Aorta (tissue), 5 donors: ENCODE measurements at regions not wholly inside any gene's neighbourhood (a gene's known extent, or its start where the extent isn't known, plus 50 kb on each side); places are given as distances from the start of the nearest gene placed in this dataset.
A peak's percentile ranks its signal among the peaks of the same experiment; 100 is the strongest.

ENCODE experiments used
- ATAC-seq: fragments of 200-7000 bp; cut with Tn5 transposase; one replicate; pipeline ENCODE4 v1.9.1; 2022; ENCODE audit warnings: moderate library complexity; ENCODE audit not compliant: low FRiP score
- DNase-seq, 2 donors: peaks; one replicate each; pipeline ENCODE4 v3.0.0-alpha.2; 2020
- H3K27ac ChIP-seq, 2 donors: one replicate each; pipeline ENCODE4 v1.5.1; 2013; ENCODE audit warnings: low read length in 2 of 2, mild to moderate bottlenecking in 2 of 2, moderate library complexity in 2 of 2, control low read depth in 1 of 2, inconsistent platforms in 1 of 2, low read depth in 1 of 2
- H3K27me3 ChIP-seq, 2 donors: one replicate each; pipeline ENCODE4 v1.6.1; 2013; ENCODE audit warnings: control low read depth in 1 of 2, low read length in 1 of 2, mild to moderate bottlenecking in 1 of 2, moderate library complexity in 1 of 2; ENCODE audit not compliant: insufficient read depth in 2 of 2, control insufficient read depth in 1 of 2
- H3K36me3 ChIP-seq, 2 donors: one replicate each; pipeline ENCODE4 v1.6.1; 2013; ENCODE audit warnings: control low read depth in 1 of 2, low read length in 1 of 2, mild to moderate bottlenecking in 1 of 2; ENCODE audit not compliant: insufficient read depth in 2 of 2, control insufficient read depth in 1 of 2
- H3K4me1 ChIP-seq, 2 donors: one replicate each; pipeline ENCODE4 v1.6.1; 2013; ENCODE audit warnings: low read length in 2 of 2, control low read depth in 1 of 2, mild to moderate bottlenecking in 1 of 2, moderate library complexity in 1 of 2; ENCODE audit not compliant: insufficient read depth in 2 of 2, control insufficient read depth in 1 of 2
- H3K4me3 ChIP-seq, 2 donors: one replicate each; pipeline ENCODE4 v1.5.1; 2013; ENCODE audit warnings: low read length in 2 of 2, control low read depth in 1 of 2, mild to moderate bottlenecking in 1 of 2
- H3K9me3 ChIP-seq: one replicate; pipeline ENCODE4 v1.6.1; 2013; ENCODE audit warnings: mild to moderate bottlenecking, low read length; ENCODE audit not compliant: control insufficient read depth
- WGBS, 2 donors: extraction: QIAGEN DNeasy Blood & Tissue Kit; methylation state at CpG; one replicate each; pipeline ENCODE4 v1.1.7; 2013; 5-methylcytosine and 5-hydroxymethylcytosine counted together
- intact Hi-C, 2 donors: fragments of 100-400 bp; cut with DNase I; formaldehyde crosslinking; loops; one replicate each; pipeline versions ENCODE4 v1.14.2 to v1.15.0; 2022
- donor health status: healthy with polysubstance abuse.
- donor health status: Bipolar disorder and iron deficiency.
- donor health status: DM: no; HTN: no; CAD: no.
- donor health status: DM: no; HTN: no; CAD: no.
- donor health status: DM: yes; HTN: yes; CAD: no.

DNA sequence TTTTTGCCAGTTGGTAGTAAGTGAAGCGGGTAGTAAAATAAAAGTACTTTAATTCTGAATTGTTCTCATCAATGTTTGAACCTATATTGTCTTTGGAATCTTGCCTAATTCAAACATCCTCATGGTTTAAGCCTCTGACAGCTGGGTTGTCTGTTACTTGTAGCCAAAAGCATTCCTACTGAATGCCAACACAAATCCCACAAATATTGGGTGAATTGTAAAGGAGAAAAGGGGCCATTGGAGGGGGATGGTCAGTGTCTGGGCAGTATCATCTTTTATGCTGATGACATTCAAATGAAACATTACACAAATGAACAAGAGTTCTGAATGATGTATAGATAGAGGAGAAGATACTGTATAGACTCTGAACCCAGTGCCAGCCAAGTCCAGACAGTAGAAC lies 309.5 kb downstream of the OSTF1 start:
- H3K36me3 ChIP-seq = no peaks in the 10 kb centered on the region
- ATAC-seq (no peak), DNase-seq (no peak)
- 98 to 100% methylated on average over 1 of the region's 1 CpG for WGBS, 2 donors
- intact Hi-C loops = no loop called here
- H3K4me1 ChIP-seq = peaks cover 2 to 4% of the 10 kb centered on the region in 2 donors
- no peak overlapping the region for H3K27ac ChIP-seq
- no peaks in the 10 kb centered on the region for H3K27me3 ChIP-seq
- no peaks in the 10 kb centered on the region for H3K9me3 ChIP-seq
- no peak overlapping the region for H3K4me3 ChIP-seq

DNA sequence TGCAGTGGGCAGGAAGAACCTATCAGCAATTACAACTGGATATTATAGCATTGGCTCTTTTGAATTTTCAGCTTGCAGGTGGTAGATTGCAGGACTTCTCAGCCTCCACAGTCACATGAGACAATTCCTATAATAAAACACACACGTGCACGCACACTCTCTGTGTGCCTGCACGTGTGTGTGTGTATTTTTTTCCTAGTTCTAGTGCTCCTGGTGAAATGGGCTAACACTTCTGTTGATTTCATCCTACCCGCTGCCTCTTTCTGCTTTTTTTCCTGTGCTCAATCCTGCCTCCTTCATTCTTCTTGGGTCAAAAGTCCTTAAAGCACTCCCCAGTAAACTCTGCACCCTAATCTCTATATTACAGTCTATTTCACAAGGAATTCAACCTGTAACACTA lies 320.1 kb downstream of the OSTF1 start:
- DNase-seq (no peak), ATAC-seq (no peak)
- intact Hi-C loops = loop anchor here in 1 of 2 donors (5.0 kb wide), 1 partner anchor 94 kb away; no protein-coding TSS in a partner anchor
- no peaks in the 10 kb centered on the region for H3K36me3 ChIP-seq
- H3K4me1 ChIP-seq = no peaks in the 10 kb centered on the region
- 88 to 92% methylated on average over 4 of the region's 4 CpGs for WGBS, 2 donors
- no peak overlapping the region for H3K4me3 ChIP-seq
- H3K27ac ChIP-seq = no peak overlapping the region
- no peaks in the 10 kb centered on the region for H3K27me3 ChIP-seq
- H3K9me3 ChIP-seq = no peaks in the 10 kb centered on the region

DNA sequence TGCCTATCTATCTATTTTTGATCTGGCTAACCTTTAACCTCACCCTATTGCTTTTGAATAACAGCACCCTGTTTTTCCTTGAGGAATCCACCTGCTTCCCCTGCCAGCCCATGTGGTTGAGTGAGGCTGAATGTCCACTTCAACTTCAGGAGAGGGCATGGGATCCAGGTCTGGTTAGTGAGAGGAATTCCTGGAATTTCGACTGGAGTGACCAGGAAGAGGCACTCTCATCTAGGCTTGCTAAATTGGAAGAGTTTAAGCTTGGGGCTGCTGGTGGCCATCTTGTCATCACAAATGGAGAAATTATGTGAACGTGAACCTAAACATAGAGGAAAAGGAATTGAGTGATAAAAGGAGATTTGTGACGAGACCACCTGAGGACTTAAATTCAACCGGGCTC lies 322.1 kb downstream of the OSTF1 start:
- WGBS, 2 donors = 92 to 95% methylated on average over 4 of the region's 4 CpGs
- Histone ChIP-seq H3K27ac (no peak overlapping the region), H3K9me3 (no peaks in the 10 kb centered on the region), H3K4me1 (peaks cover 2% of the 10 kb centered on the region in 2 donors), H3K27me3 (no peaks in the 10 kb centered on the region), H3K4me3 (no peak overlapping the region), H3K36me3 (no peaks in the 10 kb centered on the region)
- no peak for ATAC-seq
- no peak for DNase-seq
- intact Hi-C loops = no loop called here

DNA sequence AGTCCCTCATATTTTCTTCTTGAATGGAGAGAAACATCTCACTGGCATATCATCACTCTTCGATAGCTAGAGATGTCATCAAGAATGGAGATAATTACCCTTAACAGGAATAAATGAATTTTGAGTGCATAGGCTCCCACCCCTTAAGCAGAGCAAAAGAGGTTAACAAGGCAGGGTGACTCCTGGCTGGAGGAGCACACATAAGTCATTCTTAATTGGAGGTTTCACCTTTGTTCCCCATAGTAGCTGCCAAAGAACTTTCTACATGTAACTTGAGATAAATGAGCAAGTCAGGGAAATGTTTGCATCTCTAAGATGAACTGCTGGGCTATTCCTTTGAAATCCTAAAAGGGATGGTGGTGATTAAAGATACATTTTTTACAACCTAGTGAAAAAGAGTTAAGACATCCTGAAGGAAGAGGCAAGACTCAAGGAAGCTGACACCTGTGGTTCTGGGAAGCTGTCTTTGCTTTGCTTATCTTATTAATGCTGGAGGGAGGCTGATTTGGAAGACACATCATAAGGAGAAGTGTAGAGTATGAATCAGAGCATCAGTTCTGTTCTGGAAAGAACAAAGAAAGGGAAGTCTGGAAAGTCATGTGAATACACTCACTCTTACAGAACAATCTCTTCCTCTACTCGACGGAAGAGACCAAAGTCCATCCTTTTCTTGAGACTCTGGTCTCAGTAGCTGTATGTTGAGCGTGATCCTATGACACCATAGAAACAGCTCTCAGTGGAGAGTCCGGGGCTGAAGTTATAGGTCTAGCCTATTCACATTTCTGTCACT lies 326.3 kb downstream of the OSTF1 start:
- 89 to 91% methylated on average over 5 of the region's 5 CpGs for WGBS, 2 donors
- no peak overlapping the region for H3K4me3 ChIP-seq
- no peaks in the 10 kb centered on the region for H3K27me3 ChIP-seq
- peak; percentile 19 for ATAC-seq
- H3K4me1 ChIP-seq = peaks cover 2% of the 10 kb centered on the region in 2 donors
- no peaks in the 10 kb centered on the region for H3K9me3 ChIP-seq
- intact Hi-C loops = no loop called here
- H3K27ac ChIP-seq = no peak overlapping the region
- no peak for DNase-seq
- no peaks in the 10 kb centered on the region for H3K36me3 ChIP-seq

DNA sequence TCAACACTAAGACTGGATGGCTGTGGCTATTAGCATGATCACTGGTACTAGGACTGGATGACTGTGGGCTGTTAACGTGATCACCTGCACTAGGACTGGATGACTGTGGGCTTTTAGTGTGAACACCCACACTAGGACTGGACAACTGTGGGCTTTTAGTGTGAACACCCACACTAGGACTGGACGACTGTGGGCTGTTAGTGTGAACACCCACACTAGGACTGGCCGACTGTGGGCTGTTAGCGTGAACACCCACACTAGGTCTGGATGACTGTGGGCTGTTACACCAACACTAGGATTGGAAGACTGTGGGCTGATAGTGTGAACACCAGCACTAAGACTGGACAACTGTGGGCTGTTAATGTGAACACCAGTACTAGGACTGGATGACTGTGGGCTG lies 329.2 kb downstream of the OSTF1 start:
- Histone ChIP-seq H3K27ac (no peak overlapping the region), H3K27me3 (no peaks in the 10 kb centered on the region), H3K9me3 (no peaks in the 10 kb centered on the region), H3K36me3 (no peaks in the 10 kb centered on the region), H3K4me1 (peaks cover 2% of the 10 kb centered on the region in 2 donors), H3K4me3 (no peak overlapping the region)
- intact Hi-C loops = no loop called here
- no peak for DNase-seq
- no peak for ATAC-seq
- 97 to 98% methylated on average over 4 of the region's 4 CpGs for WGBS, 2 donors

DNA sequence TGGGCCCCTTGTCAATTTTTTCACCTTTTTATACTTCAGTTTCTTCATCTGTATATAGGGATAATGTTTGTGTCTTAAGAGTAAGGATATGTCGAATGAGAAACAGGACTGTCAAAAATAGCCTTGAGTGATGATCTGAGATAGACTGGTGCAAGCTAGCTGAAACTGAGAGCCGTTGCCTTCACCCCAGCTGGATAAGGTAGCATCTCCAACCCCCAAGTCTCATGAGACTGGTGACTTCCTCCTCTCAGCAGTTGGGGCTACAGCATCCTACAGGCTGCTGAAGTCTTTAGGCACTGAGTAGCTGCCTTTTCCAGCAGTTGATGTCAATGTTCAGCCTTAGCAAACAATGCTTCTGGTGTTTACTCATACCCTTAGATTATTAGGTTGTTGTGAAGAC lies 330.2 kb downstream of the OSTF1 start:
- Histone ChIP-seq H3K27ac (no peak overlapping the region), H3K4me3 (no peak overlapping the region), H3K4me1 (peaks cover 2% of the 10 kb centered on the region in 2 donors), H3K9me3 (no peaks in the 10 kb centered on the region), H3K36me3 (no peaks in the 10 kb centered on the region), H3K27me3 (no peaks in the 10 kb centered on the region)
- intact Hi-C loops = no loop called here
- ATAC-seq = no peak
- no peak for DNase-seq
- WGBS, 2 donors = 63 to 74% methylated on average over 2 of the region's 2 CpGs

DNA sequence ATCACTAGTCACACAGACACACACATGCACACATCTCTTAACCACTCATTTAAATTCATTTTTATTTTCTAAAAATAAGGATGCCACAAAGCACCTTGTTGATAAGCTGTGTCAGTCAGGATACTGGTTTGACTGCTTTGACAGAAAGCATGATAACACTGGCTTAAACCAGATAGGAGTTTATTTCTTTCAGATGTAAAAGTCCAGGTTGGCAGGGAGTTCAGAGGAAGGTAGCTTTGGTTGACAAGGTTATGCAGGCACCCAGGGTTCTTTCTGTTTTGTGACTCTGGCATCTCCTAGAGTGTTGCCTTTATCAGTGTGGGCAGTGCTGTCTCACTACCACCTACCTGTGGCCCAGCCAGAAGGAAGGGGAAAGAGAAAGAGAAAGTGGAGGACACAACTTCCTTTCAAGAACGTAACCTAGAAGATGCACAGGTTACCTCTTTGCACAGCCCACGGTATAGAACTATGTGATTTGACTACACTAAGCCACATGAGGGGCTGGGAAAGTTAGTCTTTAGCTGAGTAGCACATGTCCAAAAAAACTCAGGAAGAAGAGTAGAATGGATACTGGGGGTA lies 334.7 kb downstream of the OSTF1 start:
- Histone ChIP-seq H3K4me1 (peaks cover 0 to 1% of the 10 kb centered on the region in 2 donors), H3K36me3 (no peaks in the 10 kb centered on the region), H3K4me3 (no peak overlapping the region), H3K27ac (no peak overlapping the region), H3K9me3 (no peaks in the 10 kb centered on the region), H3K27me3 (no peaks in the 10 kb centered on the region)
- DNase-seq (no peak), ATAC-seq (no peak)
- 95 to 98% methylated on average over 2 of the region's 2 CpGs for WGBS, 2 donors
- intact Hi-C loops = no loop called here

DNA sequence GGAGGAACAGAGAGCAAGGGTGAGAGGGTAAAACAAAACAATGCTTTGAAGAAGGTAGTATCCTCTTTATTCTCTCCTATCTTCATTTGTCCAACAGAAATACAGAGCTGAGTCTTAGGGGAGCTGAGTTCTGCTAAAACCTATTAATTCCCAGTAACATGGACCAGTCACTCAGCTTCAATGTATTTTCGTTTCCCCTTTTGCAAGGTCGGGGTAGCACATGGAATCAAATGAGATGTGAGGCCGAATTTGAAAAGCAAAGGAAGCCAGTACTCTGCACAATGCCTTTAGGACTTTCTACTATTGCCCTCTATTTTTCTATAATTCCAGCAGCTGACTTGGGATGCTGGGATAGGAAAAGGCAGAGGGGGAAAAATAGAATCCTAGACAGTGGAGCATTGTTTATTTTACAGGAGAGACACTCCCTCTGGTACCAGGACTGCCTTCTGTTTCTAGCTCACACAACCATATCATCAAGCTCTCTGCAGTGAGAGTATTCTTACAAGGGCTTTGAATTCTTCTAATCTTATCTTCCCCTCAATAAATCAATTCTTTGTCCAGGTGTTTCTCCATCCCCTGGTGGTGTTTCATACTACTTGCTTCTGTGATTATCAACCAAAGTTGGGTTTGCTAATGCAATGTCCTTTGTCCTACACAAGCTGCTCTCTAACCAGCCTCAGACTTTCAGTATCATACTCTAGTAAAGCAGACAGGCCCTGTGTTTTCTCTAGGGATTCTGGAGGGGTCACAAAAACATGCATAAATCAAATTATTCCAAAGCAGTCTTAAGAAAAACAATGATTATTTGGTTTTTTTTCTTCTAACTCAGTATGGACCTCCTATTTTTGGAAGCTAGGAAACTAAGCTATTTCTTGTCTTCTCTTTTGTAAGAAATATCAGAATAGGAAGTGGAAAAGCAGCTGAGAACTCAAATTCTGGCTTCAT lies 341.5 kb downstream of the OSTF1 start:
- Histone ChIP-seq H3K27me3 (no peaks in the 10 kb centered on the region), H3K27ac (peak overlapping the region in 1 of 2 donors; percentile 48), H3K4me3 (no peak overlapping the region), H3K9me3 (no peaks in the 10 kb centered on the region), H3K4me1 (peaks cover 0 to 3% of the 10 kb centered on the region in 2 donors), H3K36me3 (no peaks in the 10 kb centered on the region)
- intact Hi-C loops = no loop called here
- ATAC-seq (peak; percentile 67), DNase-seq (no peak)
- 30 to 51% methylated on average over 3 of the region's 3 CpGs for WGBS, 2 donors
